T-helper 1 cell (primary cell): ENCODE measurements at regions not wholly inside any gene's neighbourhood (a gene's known extent, or its start where the extent isn't known, plus 50 kb on each side); places are given as distances from the start of the nearest gene placed in this dataset.
"Not testable (repeated sequence)": the region's sequence is repeated elsewhere in the genome, so short reads cannot be mapped to it uniquely, and the experiment has no call there.

Experiments used
- DNase-seq, 5 donors: peaks; one replicate each; pipeline ENCODE4 v3.0.0-alpha.2; 2012 to 2020

GRCh38 chr3:106083207-106083606 lies 214.4 kb upstream of the CBLB start:
- no peak for DNase-seq

- DNase-seq: no peak
Measured at GRCh38 chr3:106083854-106084253, 215.0 kb upstream of the CBLB start.

- DNase-seq: no peak
Measured at GRCh38 chr3:106086038-106086437, 217.2 kb upstream of the CBLB start.

GRCh38 chr3:106086636-106087035 lies 217.8 kb upstream of the CBLB start:
- DNase-seq: no peak

GRCh38 chr3:106088304-106088703 lies 219.5 kb upstream of the CBLB start:
- no peak for DNase-seq

GRCh38 chr3:106088899-106089298 lies 220.1 kb upstream of the CBLB start:
- no peak for DNase-seq

GRCh38 chr3:106089806-106090205 lies 221.0 kb upstream of the CBLB start:
- no peak for DNase-seq

GRCh38 chr3:106092792-106093191 lies 224.0 kb upstream of the CBLB start:
- no peak for DNase-seq

GRCh38 chr3:106093616-106094015 lies 224.8 kb upstream of the CBLB start:
- DNase-seq: no peak

GRCh38 chr3:106097817-106098435 lies 229.1 kb upstream of the CBLB start:
- no peak for DNase-seq

GRCh38 chr3:106103383-106103782 lies 234.6 kb upstream of the CBLB start:
- no peak for DNase-seq

GRCh38 chr3:106104078-106104477 lies 235.3 kb upstream of the CBLB start:
- no peak for DNase-seq

GRCh38 chr3:106108925-106109324 lies 240.1 kb upstream of the CBLB start:
- DNase-seq: no peak

GRCh38 chr3:106112561-106112960 lies 243.7 kb upstream of the CBLB start:
- not testable (repeated sequence) for DNase-seq

GRCh38 chr3:106113747-106114146 lies 244.9 kb upstream of the CBLB start:
- DNase-seq: no peak

GRCh38 chr3:106114220-106114619 lies 245.4 kb upstream of the CBLB start:
- no peak for DNase-seq

GRCh38 chr3:106114848-106115247 lies 246.0 kb upstream of the CBLB start:
- DNase-seq: no peak

- no peak for DNase-seq
Measured at GRCh38 chr3:106115557-106115956, 246.7 kb upstream of the CBLB start.

GRCh38 chr3:106116733-106117489 lies 248.1 kb upstream of the CBLB start:
- DNase-seq: no peak

- DNase-seq: no peak
Measured at GRCh38 chr3:106117490-106117858, 248.7 kb upstream of the CBLB start.

GRCh38 chr3:106119614-106120082 lies 250.8 kb upstream of the CBLB start:
- DNase-seq: peak in 1 of 5 donors; percentile 13

GRCh38 chr3:106120356-106120755 lies 251.5 kb upstream of the CBLB start:
- no peak for DNase-seq

GRCh38 chr3:106121491-106122289 lies 252.9 kb upstream of the CBLB start:
- no peak for DNase-seq

GRCh38 chr3:106124818-106125217 lies 256.0 kb upstream of the CBLB start:
- DNase-seq: no peak
